ENCODE measurements at regions not wholly inside any gene's neighbourhood (a gene's known extent, or its start where the extent isn't known, plus 50 kb on each side); places are given as distances from the start of the nearest gene placed in this dataset.

- Histone ChIP-seq H3K36me3 (ENCODE audit: control insufficient read depth in 2 of 2, insufficient read depth in 2 of 2, low read length in 1 of 2) (no peaks in the 10 kb centered on the region), H3K4me1 (ENCODE audit: control insufficient read depth, insufficient read depth, low read length) (no peaks in the 10 kb centered on the region), H3K9me3 (replicated peaks; ENCODE audit: control insufficient read depth, insufficient read depth, low read length) (no peaks in the 10 kb centered on the region; the same call in 2 of the 3 replicates), H3K4me3 (no peak overlapping the region), H3K4me2 (ENCODE audit: control insufficient read depth, insufficient read depth) (no peak overlapping the region), H3K27me3 (replicated peaks in 1 of 2; ENCODE audit: control insufficient read depth in 2 of 2, insufficient read depth in 2 of 2, low read length in 1 of 2) (no peaks in the 10 kb centered on the region), H3K79me2 (ENCODE audit: control insufficient read depth, insufficient read depth, low read length) (no peaks in the 10 kb centered on the region), H2AFZ (ENCODE audit: control insufficient read depth, low read depth, low read length) (no peak overlapping the region), H3K27ac (ENCODE audit: control insufficient read depth, insufficient read depth) (no peak overlapping the region), H3K9ac (ENCODE audit: control insufficient read depth, insufficient read depth, low read length) (no peak overlapping the region), H4K20me1 (ENCODE audit: control insufficient read depth, insufficient read depth) (no peaks in the 10 kb centered on the region)
- in situ Hi-C loops (cut with MboI) = no loop called here
- intact Hi-C loops (cut with micrococcal nuclease; ENCODE audit: unreplicated experiment) = no loop called here
- TF ChIP-seq TBL1XR1 (IDR thresholded peaks at IDR 0.05; ENCODE audit: low read depth, low read length) = no peak
- no peak for TF ChIP-seq FOXK2 (IDR thresholded peaks at IDR 0.05)
- no peak for TF ChIP-seq CUX1 (IDR thresholded peaks at IDR 0.05; ENCODE audit: insufficient replicate concordance, low read depth, low read length)
- TF ChIP-seq YY1 (IDR thresholded peaks at IDR 0.05; ENCODE audit: low read depth, low read length) = no peak
- no peak for TF ChIP-seq IRF3 (IDR thresholded peaks at IDR 0.05)
- no peak for TF ChIP-seq ZNF592 (IDR thresholded peaks at IDR 0.05)
- TF ChIP-seq REST (IDR thresholded peaks at IDR 0.05; ENCODE audit: low read depth, low read length) = no peak
- no peak for TF ChIP-seq RFX5 (IDR thresholded peaks at IDR 0.05; ENCODE audit: low read depth, low read length)
- TF ChIP-seq ATF7 (IDR thresholded peaks at IDR 0.05; ENCODE audit: low read depth) = no peak
- no peak for TF ChIP-seq NBN (IDR thresholded peaks at IDR 0.05)
- no peak for TF ChIP-seq TCF12 (IDR thresholded peaks at IDR 0.05; ENCODE audit: low read depth, low read length)
- DNase-seq (ENCODE audit: low read depth, low spot score) = no peak
- ATAC-seq = no peak
- ChIA-PET RAD21 (ENCODE audit: unreplicated experiment) (no interaction called here), POLR2A (no interaction called here), SMC1A (ENCODE audit: uncharacterized antibody, unreplicated experiment) (no interaction called here), CTCF (no interaction called here)
- no TSS peak for BruUV-seq (replicated peaks)
- FAIRE-seq = no peak
- WGBS (ENCODE audit: insufficient coverage, insufficient replicate concordance, low lambda C conversion rate, missing lambda C conversion rate) = 48% methylated on average over 5 of the region's 5 CpGs
Observed at GRCh38 chr5:164893071-164893470, 1387.7 kb downstream of the MAT2B start.

All from GM12878 (cell line).